Glomerular endothelial cell (primary cell): ENCODE measurements at regions not wholly inside any gene's neighbourhood (a gene's known extent, or its start where the extent isn't known, plus 50 kb on each side); places are given as distances from the start of the nearest gene placed in this dataset.

Experiments
- DNase-seq: peaks from one replicate; pipeline ENCODE4 v3.0.0-alpha.2; 2011; ENCODE audit warnings: low read depth, low spot score; ENCODE audit errors: extremely low read depth

DNA sequence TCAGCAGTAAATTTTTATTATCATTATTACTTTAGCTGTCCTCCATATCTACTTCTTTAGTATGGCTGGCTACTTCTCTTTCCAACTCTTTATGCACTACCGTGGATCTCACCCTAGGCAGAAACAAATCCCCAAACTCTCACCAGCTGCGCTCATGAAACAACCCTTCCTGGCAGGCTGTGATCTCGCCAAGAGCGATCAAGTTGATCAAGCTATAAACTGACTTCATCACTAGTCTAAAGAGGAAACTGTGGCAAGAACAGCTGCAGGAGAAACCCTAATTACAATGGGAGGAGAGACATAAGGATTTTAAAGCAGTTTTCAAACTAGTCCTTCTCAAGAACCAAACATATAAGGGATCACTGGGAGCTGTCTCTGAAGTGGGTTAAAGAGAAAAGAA lies 160.5 kb upstream of the PRSS58 start:
- no peak for DNase-seq

DNA sequence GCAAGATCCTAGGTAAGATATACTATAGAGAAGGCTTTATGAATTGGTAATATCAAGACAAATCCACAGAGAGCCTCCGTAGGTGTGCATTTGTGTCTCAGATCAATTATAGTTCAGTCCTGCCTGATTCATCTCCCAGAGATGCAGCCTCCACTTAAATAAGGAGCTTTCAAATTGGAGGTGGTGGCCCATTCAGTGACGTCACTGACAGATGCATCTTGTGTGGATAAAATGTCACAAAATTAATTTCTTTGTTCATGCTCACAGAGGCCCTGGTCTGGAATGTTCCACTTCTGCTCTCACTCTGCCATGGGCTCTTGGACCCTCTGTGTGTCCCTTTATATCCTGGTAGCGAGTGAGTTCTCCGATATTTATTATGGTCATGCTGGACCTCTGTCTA lies 157.1 kb upstream of the PRSS58 start:
- no peak for DNase-seq

DNA sequence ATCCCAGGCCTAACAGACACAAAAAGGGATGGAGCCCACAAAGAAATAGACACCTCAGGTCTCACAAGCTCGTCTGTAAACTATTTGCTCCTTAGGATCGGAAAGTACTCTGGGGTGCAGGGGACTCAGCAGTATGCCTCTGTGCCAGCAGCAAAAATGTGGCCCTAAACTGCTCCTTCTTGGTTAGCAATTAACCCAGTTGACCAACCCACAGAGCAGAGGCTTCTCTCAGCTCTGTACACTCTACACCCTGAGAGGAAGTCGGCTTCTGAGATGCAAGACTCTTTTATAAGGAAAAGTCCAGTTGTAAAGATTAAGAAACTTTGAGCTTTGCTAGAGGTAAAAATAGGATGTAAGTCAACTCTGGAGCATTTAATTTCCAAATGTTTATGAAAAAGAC lies 156.3 kb upstream of the PRSS58 start:
- no peak for DNase-seq

DNA sequence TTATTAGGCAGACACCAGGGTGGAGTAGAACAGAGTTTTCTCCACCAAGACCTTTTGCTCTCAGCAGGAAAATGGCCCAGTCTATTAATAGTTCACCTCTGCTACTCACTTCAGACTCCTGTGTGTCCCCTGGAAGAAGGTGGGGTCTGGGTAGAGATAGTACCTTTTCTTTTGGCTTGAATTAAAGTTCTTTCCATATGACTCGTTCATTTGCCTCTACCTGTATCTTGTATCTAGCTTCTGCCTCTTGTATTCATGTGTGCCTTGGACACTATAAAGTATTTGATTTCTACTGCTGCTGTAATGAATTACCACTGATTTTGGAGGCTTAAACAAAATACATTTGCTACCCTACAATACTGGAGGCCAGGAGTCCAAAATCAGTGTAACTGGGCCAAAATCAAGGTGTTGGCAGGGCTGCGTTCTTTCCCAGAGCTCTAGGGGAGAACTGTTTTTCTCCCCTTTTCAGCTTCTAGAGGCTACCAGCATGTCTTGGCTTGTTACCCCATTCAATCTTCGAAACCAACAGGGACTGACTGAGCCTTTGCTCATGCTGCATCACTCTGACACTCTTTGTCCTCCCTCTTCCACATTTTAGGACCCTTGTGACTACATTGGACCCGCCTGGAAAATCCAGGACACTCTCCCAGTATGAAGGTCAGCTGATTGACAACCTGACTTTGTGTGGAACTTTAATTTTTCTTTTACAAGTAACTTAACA lies 155.6 kb upstream of the PRSS58 start:
- DNase-seq, result no peak

DNA sequence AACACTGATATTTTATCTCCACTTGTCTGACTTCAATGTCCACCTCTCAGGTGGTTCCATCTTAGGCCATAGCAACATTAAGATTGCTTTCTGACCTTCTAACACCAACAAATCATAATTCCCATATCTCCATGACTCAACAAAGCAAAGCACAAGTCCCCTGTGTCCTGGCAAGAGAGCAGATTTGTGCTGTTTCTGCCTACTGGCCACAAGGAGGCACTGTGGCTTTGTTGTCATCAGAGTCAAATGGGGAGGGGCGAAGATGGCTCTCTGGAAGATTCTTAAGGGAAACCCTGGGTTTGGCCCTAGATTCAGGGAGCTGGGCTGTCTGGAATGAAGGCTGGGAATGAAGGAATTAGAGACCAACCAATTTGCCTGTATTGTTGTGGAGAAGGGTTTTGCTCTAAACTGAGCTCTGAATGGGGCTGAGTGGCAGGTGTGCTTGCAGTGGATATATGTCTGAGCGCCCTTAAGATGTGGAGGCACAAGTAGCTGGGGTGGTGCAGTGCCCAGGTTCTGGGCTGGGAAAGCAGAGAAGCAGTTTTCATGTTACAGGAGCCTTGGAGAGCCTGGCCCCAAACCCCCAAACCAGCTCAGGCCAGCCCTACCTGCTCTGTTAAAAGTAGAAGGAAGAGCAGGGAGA lies 154.8 kb upstream of the PRSS58 start:
- no peak for DNase-seq

DNA sequence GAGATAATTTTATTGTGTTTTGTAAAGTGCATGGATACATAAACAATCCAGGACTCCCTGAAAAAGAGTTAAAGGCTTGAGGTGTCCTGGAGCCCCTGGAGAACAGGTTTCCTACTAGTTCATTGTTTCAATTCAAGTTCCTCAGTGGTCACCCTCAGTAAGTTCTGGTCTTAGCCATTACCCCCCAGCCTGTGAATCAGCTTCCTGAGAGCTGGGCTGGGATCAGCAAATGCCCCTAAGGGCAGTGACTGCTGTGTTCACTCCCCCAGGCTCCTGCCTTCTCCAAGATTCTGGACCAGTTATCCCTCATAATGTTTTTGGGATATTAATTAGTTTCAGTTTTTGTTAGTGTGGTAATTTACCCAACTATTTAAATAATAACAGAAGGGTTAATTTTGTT lies 151.6 kb upstream of the PRSS58 start:
- DNase-seq, result no peak

DNA sequence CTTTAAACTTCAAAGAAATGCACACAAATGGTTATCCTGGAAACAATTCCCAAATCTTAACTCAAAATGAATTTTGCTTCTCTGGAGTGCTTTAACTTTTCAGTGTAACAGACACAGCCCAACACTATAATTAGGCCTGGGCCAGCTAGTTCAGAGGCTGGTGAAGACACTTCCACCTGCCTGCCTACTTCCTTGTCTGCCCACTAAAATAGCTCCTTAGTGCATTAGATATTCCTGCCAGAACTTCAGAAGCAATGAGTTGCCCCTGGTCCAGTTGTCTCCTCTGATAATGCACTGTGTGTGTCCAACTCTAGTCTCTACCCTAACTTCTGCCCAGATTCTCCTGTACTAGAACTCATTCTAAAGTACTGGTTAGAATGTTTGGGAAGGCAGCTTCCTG lies 150.9 kb upstream of the PRSS58 start:
- no peak for DNase-seq

DNA sequence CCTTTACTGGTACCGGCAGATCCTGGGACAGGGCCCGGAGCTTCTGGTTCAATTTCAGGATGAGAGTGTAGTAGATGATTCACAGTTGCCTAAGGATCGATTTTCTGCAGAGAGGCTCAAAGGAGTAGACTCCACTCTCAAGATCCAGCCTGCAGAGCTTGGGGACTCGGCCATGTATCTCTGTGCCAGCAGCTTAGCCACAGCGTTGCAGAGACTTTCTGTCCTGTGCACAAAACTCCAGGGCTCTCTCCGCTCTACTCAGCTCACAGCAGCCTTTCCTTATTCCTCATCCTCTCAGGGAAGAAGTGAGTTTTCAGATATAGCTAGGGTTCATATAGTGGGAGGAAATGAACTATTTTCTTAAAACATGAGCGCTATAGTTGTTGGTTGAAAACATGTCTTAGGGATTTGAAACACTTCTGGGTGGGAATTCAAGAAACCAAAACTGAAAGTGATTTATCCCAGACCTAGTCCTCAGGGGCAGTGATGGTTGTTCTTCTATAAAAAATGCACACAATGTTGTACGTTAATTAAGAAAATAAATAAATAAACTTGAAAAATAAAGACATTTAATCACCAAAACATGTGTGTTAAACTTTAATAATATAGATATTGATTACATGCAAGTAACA lies 150.2 kb upstream of the PRSS58 start:
- DNase-seq, result no peak

DNA sequence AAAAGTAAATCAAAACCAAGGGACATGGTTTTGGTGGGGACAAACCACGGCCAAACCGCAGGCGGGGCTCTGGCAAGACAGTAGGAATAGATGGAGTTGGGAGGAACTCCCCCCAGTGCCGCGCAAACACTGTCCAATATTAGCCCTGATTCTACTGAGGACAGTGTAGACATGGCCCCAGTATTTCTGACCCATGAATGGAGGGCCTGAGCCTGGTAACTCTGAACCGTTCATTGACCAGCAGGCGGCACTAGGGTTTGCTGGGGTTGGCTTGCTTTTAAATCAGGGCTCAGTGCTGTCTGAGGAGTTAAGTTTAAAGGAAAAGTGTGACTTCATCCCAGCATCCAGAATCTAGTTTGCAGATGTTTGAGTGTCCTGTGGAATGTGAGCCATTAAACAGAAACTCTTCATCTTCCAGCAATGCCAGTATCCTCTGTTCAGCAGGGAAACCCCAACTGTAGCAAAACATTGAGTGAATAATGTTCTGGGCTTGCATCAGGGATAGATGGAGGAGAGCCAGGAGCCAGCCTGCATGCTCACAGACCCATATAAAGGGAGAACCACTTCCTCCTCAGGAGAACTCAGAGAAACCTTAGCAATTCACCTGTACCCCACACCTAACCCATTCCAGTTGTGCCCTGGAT lies 147.4 kb upstream of the PRSS58 start:
- no peak for DNase-seq

DNA sequence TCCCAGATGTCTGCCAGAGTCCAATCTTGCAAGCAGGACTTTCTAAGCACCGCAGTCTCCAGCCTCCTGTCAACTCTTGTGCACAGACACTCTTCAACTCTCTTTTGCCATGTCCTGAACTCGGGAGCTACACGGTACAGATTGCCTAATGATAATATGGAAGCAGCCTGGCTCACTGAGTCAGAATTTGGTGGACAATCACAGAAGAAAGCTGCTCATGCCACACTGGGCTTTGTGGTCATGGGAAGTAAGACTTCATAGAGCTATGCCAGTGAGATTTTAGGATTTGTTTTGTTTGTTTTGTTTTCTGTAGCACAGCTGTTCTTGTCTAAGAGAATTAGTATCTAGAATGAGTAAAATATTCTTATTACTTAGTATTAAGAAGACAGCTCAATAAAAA lies 144.1 kb upstream of the PRSS58 start:
- DNase-seq, result no peak

DNA sequence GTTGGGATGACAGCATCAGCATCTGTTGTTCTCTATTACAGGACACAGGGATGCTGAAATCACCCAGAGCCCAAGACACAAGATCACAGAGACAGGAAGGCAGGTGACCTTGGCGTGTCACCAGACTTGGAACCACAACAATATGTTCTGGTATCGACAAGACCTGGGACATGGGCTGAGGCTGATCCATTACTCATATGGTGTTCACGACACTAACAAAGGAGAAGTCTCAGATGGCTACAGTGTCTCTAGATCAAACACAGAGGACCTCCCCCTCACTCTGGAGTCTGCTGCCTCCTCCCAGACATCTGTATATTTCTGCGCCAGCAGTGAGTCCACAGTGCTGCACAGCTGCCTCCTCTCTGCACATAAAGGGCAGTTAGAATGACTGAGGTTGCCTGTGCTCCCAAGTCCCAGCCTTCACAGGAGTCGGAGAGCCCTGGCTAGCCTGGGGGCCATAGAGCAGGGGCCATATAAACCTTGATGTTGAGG lies 142.2 kb upstream of the PRSS58 start:
- DNase-seq, result no peak

DNA sequence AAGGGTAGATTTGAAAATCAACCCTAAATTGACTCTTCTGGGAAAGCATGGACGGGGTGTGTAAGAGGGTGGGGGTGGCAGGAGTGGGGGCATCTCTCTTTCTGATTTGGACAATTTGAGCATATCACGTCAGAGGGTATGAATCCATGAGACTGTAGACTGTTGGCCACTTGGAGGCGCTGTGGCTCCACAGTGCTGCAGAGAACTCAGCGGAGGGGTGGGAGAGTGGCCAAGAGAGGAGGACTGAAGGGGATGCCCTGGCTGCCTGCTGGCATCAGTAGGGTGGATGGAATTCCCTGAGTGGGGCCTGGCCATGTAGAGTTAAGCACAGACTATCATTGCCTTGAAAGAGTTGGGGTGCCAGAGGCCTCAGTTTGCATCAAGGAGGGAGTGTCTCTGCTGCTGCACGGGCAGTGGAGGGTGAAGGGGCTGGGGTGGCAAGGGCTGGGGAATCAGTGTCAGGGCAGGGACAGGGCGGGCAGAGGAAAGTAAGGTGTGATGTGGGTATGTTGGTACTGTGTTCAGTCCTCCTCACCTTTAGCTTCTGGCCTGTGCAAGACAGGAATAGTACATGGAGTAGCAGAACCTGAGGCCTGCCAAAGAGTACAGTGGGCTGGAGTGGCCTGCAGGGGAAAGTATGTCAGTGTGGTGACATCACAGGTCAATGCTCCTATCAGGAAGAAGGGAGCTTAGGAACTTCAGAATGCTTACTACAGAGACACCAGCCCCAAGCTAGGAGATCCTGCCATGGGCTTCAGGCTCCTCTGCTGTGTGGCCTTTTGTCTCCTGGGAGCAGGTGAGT lies 133.5 kb upstream of the PRSS58 start:
- DNase-seq, result no peak

DNA sequence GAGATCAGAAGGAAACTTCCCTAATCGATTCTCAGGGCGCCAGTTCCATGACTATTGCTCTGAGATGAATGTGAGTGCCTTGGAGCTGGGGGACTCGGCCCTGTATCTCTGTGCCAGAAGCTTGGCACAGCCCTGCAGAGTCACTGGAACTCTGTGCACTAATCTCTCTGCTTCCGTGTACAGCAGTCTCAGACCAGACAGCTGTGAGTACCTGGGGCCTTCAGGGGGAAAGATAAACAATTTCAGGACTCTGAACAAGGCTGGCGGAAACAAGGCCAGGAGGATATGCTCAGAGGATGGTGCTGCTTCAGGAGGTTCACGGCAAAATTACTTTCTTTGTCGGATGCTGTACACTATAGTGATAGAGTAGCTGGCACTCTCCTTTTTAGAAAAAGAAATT lies 131.7 kb upstream of the PRSS58 start:
- no peak for DNase-seq

DNA sequence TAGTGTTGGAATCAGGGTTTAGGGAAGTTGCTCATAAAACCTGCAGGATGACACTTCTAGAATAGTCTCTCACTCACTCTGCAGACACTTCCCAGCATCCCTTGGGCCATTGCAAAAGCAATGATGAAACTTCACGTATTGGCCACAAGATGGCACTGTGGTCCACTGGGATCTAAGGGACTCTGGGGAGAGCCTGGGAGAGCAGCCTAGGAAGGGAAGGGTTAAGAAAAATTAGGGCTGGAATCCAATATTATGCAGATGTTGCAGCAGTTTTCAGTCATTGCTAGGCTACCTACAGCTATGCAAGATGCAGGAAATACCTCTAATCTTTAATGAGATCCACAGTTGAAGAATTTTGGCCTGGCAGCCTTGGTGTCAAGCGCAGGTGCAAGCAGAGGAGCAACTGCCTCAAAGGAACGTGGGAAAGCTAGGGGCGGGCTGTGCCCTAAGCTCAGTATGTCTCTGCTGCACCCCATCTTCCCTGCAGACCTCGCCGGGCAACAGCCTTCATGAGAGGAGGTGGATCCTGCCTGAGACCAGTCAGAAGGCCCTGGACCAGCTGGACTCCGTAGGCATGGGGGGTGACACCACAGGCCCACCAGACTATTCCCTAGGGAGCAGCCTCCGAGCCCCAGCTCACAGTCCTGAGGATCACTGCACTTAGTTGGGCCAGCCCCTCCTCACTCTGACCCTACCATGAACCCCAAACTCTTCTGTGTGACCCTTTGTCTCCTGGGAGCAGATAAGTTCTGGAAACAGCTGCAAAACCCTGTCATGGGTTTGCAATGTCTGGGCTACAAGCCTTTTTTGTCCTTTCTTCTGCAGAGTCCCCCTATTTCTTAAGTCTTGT lies 127.9 kb upstream of the PRSS58 start:
- DNase-seq, result peak; percentile 48

DNA sequence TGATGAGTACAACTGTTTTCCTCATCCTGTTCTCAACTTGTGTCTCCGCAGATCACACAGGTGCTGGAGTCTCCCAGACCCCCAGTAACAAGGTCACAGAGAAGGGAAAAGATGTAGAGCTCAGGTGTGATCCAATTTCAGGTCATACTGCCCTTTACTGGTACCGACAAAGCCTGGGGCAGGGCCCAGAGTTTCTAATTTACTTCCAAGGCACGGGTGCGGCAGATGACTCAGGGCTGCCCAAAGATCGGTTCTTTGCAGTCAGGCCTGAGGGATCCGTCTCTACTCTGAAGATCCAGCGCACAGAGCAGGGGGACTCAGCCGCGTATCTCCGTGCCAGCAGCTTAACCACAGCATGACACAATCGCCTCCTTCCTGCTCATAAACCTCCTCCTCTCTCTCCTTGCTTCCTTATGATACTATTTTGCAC lies 126.7 kb upstream of the PRSS58 start:
- DNase-seq, result no peak

DNA sequence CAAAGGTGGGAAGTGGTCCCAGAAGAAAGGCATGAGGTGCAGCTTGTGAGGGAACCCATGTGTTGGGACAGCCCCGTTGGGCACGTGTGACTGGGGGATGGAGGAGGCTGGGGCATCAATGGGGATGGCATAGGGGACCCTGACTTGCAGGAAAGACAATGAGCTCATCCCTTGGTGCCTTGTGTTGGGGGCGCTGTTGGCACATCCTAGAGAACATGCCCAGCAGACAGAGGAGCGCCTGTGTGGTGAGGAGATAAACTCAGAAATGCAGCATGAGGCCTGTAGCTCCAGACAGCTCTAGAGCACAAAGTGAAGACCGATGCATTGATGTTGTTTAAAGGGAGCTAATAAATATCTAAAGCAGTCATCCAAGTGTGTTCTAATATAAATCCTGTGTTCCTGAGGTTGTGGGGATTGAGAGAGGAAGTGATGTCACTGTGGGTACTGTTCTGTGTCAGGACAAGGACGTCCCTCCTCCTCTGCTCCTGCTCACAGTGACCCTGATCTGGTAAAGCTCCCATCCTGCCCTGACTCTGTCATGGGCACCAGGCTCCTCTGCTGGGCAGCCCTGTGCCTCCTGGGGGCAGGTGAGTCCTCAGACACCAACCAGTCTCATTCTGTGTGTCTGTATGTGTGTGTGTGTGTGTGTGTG lies 126.1 kb upstream of the PRSS58 start:
- no peak for DNase-seq

DNA sequence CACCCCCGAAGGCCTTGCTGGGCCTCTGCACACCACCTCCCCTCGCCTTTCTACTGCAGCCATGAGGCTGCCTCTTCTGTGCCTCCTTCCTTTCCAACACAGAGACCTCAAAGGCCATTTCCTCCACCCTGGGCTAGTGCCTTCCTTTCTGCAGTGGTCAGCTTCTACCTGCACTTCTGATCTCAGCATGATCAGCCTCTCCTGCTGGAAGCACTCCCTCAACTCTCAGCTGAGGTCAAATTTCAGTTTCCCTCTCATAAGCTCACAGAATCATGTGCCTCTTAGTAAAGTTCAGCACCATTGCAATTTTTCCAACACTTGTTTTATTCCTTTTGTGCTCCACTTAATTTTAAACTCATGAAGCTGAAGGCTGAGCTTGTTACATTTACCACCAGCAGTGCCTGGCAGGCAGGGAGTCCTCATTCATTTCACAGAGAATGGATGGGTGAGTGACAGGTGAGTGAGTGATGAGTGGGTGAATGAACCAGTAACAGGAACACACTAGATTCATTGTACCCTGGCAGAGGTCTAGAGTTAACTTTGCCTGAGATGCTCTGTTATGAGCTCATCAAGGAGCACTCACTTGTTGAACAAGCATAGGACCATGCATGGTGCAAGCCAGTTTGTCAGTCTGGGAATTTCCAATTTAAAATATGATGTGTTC lies 124.0 kb upstream of the PRSS58 start:
- no peak for DNase-seq

DNA sequence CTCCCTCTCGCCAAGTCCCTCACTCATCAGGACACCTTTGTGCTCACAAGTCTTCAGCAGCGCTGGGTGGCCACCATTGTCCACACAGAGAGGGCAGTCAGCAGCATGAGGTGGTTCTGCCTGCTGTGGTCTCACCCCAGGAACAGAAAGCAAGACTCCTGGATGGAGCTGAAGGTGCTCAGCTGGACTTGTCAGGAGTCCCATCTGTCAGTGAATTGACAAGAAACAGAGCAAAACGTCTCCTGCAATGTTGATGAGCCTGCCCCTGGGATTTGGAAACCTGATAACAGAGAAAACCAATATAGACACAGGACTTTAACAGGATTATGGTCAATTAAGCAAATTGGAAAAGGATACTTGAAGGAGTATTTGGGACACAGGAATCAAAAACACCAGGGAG lies 122.2 kb upstream of the PRSS58 start:
- no peak for DNase-seq
